ENCODE measurements at regions not wholly inside any gene's neighbourhood (a gene's known extent, or its start where the extent isn't known, plus 50 kb on each side); places are given as distances from the start of the nearest gene placed in this dataset.

DNA sequence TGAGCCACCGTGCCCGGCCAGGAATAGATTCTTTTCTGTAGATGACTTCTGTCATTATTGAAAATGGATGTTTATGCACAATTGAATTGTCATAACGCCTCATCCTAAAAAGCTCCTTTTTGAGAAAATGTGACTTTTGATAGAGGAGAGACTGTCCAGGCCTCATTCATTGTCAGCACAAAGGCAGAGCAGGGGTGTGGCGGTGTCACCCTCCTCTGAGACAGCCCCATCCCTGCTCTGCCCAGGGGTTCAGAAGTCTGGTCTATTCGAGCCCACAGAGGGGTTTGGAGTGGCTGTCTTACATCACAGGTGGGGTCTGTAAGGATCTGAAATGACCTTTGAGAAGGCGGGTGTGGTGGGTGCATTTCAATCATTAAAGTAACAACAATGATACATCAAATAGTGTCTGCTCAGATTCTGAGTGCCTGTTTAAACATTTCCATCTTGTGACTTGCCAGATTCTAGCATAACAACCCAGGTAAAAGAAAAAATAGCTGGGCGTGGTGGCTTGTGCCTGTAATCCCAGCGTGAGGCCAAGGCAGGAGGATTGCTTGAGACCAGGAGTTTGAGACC lies 161.0 kb downstream of the SEC14L1 start:
- no peak for TF ChIP-seq POLR2A (IDR thresholded peaks at IDR 0.05)
- TF ChIP-seq, protein P1, sequence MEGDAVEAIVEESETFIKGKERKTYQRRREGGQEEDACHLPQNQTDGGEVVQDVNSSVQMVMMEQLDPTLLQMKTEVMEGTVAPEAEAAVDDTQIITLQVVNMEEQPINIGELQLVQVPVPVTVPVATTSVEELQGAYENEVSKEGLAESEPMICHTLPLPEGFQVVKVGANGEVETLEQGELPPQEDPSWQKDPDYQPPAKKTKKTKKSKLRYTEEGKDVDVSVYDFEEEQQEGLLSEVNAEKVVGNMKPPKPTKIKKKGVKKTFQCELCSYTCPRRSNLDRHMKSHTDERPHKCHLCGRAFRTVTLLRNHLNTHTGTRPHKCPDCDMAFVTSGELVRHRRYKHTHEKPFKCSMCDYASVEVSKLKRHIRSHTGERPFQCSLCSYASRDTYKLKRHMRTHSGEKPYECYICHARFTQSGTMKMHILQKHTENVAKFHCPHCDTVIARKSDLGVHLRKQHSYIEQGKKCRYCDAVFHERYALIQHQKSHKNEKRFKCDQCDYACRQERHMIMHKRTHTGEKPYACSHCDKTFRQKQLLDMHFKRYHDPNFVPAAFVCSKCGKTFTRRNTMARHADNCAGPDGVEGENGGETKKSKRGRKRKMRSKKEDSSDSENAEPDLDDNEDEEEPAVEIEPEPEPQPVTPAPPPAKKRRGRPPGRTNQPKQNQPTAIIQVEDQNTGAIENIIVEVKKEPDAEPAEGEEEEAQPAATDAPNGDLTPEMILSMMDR (IDR thresholded peaks at IDR 0.05), result no peak
